Lung (tissue), 11 donors: ENCODE measurements at regions not wholly inside any gene's neighbourhood (a gene's known extent, or its start where the extent isn't known, plus 50 kb on each side); places are given as distances from the start of the nearest gene placed in this dataset.

ENCODE experiments used
- ATAC-seq: fragments of 200-7000 bp; cut with Tn5 transposase; one replicate; pipeline ENCODE4 v1.9.1; 2020; ENCODE audit warnings: moderate number of reproducible peaks; ENCODE audit not compliant: insufficient read depth, low FRiP score
- DNase-seq, 3 donors: peaks; one replicate each; pipeline ENCODE4 v3.0.0-alpha.2; 2013 to 2017
- H3K27ac ChIP-seq, 2 donors: one replicate each; pipeline ENCODE4 v1.5.1; 2013; ENCODE audit warnings: mild to moderate bottlenecking in 2 of 2, moderate library complexity in 2 of 2, control low read depth in 1 of 2, inconsistent platforms in 1 of 2, low read depth in 1 of 2, low read length in 1 of 2
- H3K27me3 ChIP-seq, 3 donors: one replicate each; pipeline ENCODE4 v1.5.1; 2013; ENCODE audit warnings: low read length in 2 of 3; ENCODE audit not compliant: control insufficient read depth in 3 of 3, insufficient read depth in 3 of 3
- H3K36me3 ChIP-seq, 4 donors: one replicate each; pipeline ENCODE4 v1.5.1; 2013; ENCODE audit warnings: low read length in 4 of 4, mild to moderate bottlenecking in 1 of 4, moderate library complexity in 1 of 4; ENCODE audit not compliant: control insufficient read depth in 4 of 4, insufficient read depth in 4 of 4
- H3K4me1 ChIP-seq, 5 donors: one replicate each; pipeline ENCODE4 v1.5.1; 2013; ENCODE audit warnings: low read length in 5 of 5, mild to moderate bottlenecking in 2 of 5, moderate library complexity in 1 of 5; ENCODE audit not compliant: control insufficient read depth in 5 of 5, insufficient read depth in 5 of 5
- H3K4me3 ChIP-seq: one replicate; pipeline ENCODE4 v1.5.1; 2013; ENCODE audit warnings: mild to moderate bottlenecking, control low read depth, moderate library complexity
- H3K9ac ChIP-seq, 2 donors: one replicate each; pipeline ENCODE4 v1.5.1; 2013; ENCODE audit warnings: low read length in 2 of 2, control low read depth in 1 of 2; ENCODE audit not compliant: insufficient read depth in 1 of 2
- H3K9me3 ChIP-seq, 4 donors: one replicate each; pipeline ENCODE4 v1.5.1; 2013; ENCODE audit warnings: low read length in 3 of 4, mild to moderate bottlenecking in 1 of 4, moderate library complexity in 1 of 4; ENCODE audit not compliant: control insufficient read depth in 4 of 4, insufficient read depth in 3 of 4
- CTCF ChIP-seq: IDR thresholded peaks from 2 replicates; pipeline ENCODE4 v1.5.1; 2012; ENCODE audit warnings: mild to moderate bottlenecking; ENCODE audit errors: control extremely low read depth, extremely low read depth
- WGBS, 2 donors: extraction: QIAGEN DNeasy Blood & Tissue Kit; methylation state at CpG; one replicate each; pipeline ENCODE4 v1.1.7; 2013; 5-methylcytosine and 5-hydroxymethylcytosine counted together
- donor health status: control.
- donor health status: control.
- donor health status: Bipolar disorder and iron deficiency.
- donor health status: healthy.
- donor health status: DM: yes; HTN: yes; CAD: no.

- Histone ChIP-seq H3K36me3 (no peaks in the 10 kb centered on the region), H3K9ac (no peak overlapping the region), H3K4me3 (no peak overlapping the region), H3K27me3 (no peaks in the 10 kb centered on the region), H3K9me3 (no peaks in the 10 kb centered on the region), H3K4me1 (peaks cover 0 to 4% (median 0%) of the 10 kb centered on the region in 5 donors), H3K27ac (no peak overlapping the region)
- no peak for ATAC-seq
- no peak for DNase-seq
- TF ChIP-seq CTCF, result no peak
- WGBS, 2 donors, result 90 to 91% methylated on average over 5 of the region's 5 CpGs
These were observed 289.9 kb upstream of the CELF2 start for GRCh38 chr10:10727812-10728211.

- Histone ChIP-seq H3K36me3 (no peaks in the 10 kb centered on the region), H3K9ac (no peak overlapping the region), H3K9me3 (no peaks in the 10 kb centered on the region), H3K27ac (no peak overlapping the region), H3K27me3 (no peaks in the 10 kb centered on the region), H3K4me3 (no peak overlapping the region), H3K4me1 (peaks cover 0 to 4% (median 0%) of the 10 kb centered on the region in 5 donors)
- ATAC-seq, result no peak
- 90 to 93% methylated on average over 5 of the region's 5 CpGs for WGBS, 2 donors
- no peak for TF ChIP-seq CTCF
- DNase-seq, result no peak
These were observed 287.1 kb upstream of the CELF2 start for GRCh38 chr10:10730471-10731043.

- Histone ChIP-seq H3K4me3 (no peak overlapping the region), H3K27ac (no peak overlapping the region), H3K9ac (no peak overlapping the region), H3K36me3 (no peaks in the 10 kb centered on the region), H3K9me3 (no peaks in the 10 kb centered on the region), H3K27me3 (no peaks in the 10 kb centered on the region), H3K4me1 (peaks cover 0 to 2% (median 0%) of the 10 kb centered on the region in 5 donors)
- TF ChIP-seq CTCF, result no peak
- WGBS, 2 donors, result 88 to 94% methylated on average over 2 of the region's 2 CpGs
- DNase-seq (no peak), ATAC-seq (no peak)
These were observed 286.3 kb upstream of the CELF2 start for GRCh38 chr10:10731366-10731765.
